Esophagus squamous epithelium (tissue), 4 donors: ENCODE measurements at regions not wholly inside any gene's neighbourhood (a gene's known extent, or its start where the extent isn't known, plus 50 kb on each side); places are given as distances from the start of the nearest gene placed in this dataset.

Experiments
- POLR2A ChIP-seq, 4 donors: fragments of 450-650 bp; IDR thresholded peaks; one replicate each; pipeline ENCODE4 v1.6.1; 2017; ENCODE audit warnings: antibody characterized with exemption in 4 of 4, mild to moderate bottlenecking in 4 of 4, moderate library complexity in 3 of 4
- TF ChIP-seq, protein P1 (sequence below), 6 experiments: fragments of 450-650 bp in 4 of 6; fragments of 200-600 bp in 2 of 6; sonication (generic) in 2 of 6; IDR thresholded peaks; one replicate each; pipeline ENCODE4 v1.5.1; 2016 to 2019; ENCODE audit warnings: antibody characterized with exemption in 6 of 6, mild to moderate bottlenecking in 4 of 6, moderate library complexity in 4 of 6

DNA sequence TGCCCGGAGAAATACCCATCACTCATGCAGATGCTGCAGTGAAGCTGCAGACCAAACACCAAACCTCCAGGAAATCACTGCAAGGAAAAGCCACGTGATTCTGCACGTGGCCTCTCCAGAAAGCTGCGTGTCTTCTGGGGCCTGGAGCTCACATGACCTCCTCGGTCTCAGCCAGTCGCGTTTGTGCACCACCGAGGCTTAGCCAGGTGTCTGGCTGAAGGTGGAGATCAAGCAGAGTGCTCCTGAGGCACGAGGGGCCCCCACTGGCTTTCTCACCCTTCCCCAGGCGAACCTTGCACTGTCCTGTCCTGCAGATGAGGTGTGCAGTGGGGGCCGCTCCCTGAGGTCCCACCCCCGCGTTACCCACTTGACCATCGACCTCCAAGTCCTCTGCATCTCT lies 257.3 kb downstream of the RBFOX3 start:
- TF ChIP-seq, protein P1, sequence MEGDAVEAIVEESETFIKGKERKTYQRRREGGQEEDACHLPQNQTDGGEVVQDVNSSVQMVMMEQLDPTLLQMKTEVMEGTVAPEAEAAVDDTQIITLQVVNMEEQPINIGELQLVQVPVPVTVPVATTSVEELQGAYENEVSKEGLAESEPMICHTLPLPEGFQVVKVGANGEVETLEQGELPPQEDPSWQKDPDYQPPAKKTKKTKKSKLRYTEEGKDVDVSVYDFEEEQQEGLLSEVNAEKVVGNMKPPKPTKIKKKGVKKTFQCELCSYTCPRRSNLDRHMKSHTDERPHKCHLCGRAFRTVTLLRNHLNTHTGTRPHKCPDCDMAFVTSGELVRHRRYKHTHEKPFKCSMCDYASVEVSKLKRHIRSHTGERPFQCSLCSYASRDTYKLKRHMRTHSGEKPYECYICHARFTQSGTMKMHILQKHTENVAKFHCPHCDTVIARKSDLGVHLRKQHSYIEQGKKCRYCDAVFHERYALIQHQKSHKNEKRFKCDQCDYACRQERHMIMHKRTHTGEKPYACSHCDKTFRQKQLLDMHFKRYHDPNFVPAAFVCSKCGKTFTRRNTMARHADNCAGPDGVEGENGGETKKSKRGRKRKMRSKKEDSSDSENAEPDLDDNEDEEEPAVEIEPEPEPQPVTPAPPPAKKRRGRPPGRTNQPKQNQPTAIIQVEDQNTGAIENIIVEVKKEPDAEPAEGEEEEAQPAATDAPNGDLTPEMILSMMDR (IDR thresholded peaks at IDR 0.05) = no peak
- TF ChIP-seq POLR2A (IDR thresholded peaks at IDR 0.05) = no peak
